WTC11 (cell line): ENCODE measurements at regions not wholly inside any gene's neighbourhood (a gene's known extent, or its start where the extent isn't known, plus 50 kb on each side); places are given as distances from the start of the nearest gene placed in this dataset.

Experiments used
- ATAC-seq: fragments of 200-7000 bp; cut with Tn5 transposase; 2 replicates; pipeline ENCODE4 v1.10.0; 2021; ENCODE audit warnings: mild to moderate bottlenecking, moderate library complexity
- CTCF ChIA-PET: fragments of 300-600 bp; sonication (Branson Sonifier 250); formaldehyde crosslinking; loops from one replicate; lab custom pipeline; 2021; ENCODE audit warnings: antibody characterized with exemption; lab: Charles Lee
- POLR2A ChIA-PET: fragments of 350-600 bp; sonication (Branson Sonifier 250); formaldehyde crosslinking; loops from one replicate; lab custom pipeline; 2021; ENCODE audit warnings: antibody characterized with exemption; lab: Charles Lee
- DNase-seq: peaks from one replicate; pipeline ENCODE4 v3.0.0; 2021; ENCODE audit warnings: low spot score
- H3K27ac Mint-ChIP-seq: 2 replicates; pipeline ENCODE4 v1.8.0; 2021; ENCODE audit warnings: mixed read lengths
- H3K27me3 Mint-ChIP-seq: 2 replicates; pipeline ENCODE4 v1.8.0; 2021; ENCODE audit warnings: low read depth, mild to moderate bottlenecking, moderate library complexity, mixed read lengths
- H3K36me3 Mint-ChIP-seq: 2 replicates; pipeline ENCODE4 v1.8.0; 2021; ENCODE audit warnings: mixed read lengths
- H3K4me1 Mint-ChIP-seq: 2 replicates; pipeline ENCODE4 v1.8.0; 2022; ENCODE audit warnings: mixed read lengths
- H3K4me3 Mint-ChIP-seq: 2 replicates; pipeline ENCODE4 v1.8.0; 2021; ENCODE audit warnings: mild to moderate bottlenecking, moderate library complexity, mixed read lengths
- H3K9me3 Mint-ChIP-seq: 2 replicates; pipeline ENCODE4 v1.8.0; 2021; ENCODE audit warnings: mixed read lengths
- CREB1 ChIP-seq: sonication (generic); formaldehyde crosslinking; IDR thresholded peaks from 2 replicates; pipeline ENCODE4 v1.8.0; 2023; ENCODE audit warnings: mild to moderate bottlenecking, missing genetic modification reagents
- FOXK1 ChIP-seq: sonication (generic); formaldehyde crosslinking; IDR thresholded peaks from 2 replicates; pipeline ENCODE4 v1.8.0; 2022; ENCODE audit warnings: mild to moderate bottlenecking, moderate library complexity, missing genetic modification reagents
- KAT7 ChIP-seq: sonication (generic); formaldehyde crosslinking; IDR thresholded peaks from 2 replicates; pipeline ENCODE4 v1.8.1; 2023; ENCODE audit warnings: missing genetic modification reagents, mild to moderate bottlenecking, borderline replicate concordance
- NFATC4 ChIP-seq: fragments of 250-450 bp; sonication (Bioruptor Pico); IDR thresholded peaks from 2 replicates; pipeline ENCODE4 v1.9.0; 2021; ENCODE audit warnings: mild to moderate bottlenecking
- NFYB ChIP-seq: sonication (generic); formaldehyde crosslinking; conservative IDR thresholded peaks from 2 replicates; pipeline ENCODE4 v1.8.0; 2022; ENCODE audit warnings: low read depth, missing genetic modification reagents
- PRRX2 ChIP-seq: fragments of 250-450 bp; sonication (Bioruptor Pico); IDR thresholded peaks from 2 replicates; pipeline ENCODE4 v1.8.0; 2021; ENCODE audit warnings: mild to moderate bottlenecking
- RELA ChIP-seq: sonication (generic); formaldehyde crosslinking; IDR thresholded peaks from 2 replicates; pipeline ENCODE4 v1.8.1; 2022; ENCODE audit warnings: missing genetic modification reagents, mild to moderate bottlenecking, borderline replicate concordance
- ZNF317 ChIP-seq: sonication (generic); formaldehyde crosslinking; IDR thresholded peaks from 2 replicates; pipeline ENCODE4 v1.8.1; 2023; ENCODE audit warnings: low read depth, mild to moderate bottlenecking, moderate library complexity, missing genetic modification reagents, borderline replicate concordance
- ZNF416 ChIP-seq: fragments of 250-450 bp; sonication (Bioruptor Pico); IDR thresholded peaks from 2 replicates; pipeline ENCODE4 v1.9.0; 2021; ENCODE audit warnings: mild to moderate bottlenecking, inconsistent platforms
- TF ChIP-seq, protein P1 (sequence below): sonication (generic); formaldehyde crosslinking; IDR thresholded peaks from 2 replicates; pipeline ENCODE4 v1.8.1; 2023; ENCODE audit warnings: mild to moderate bottlenecking, missing genetic modification reagents, borderline replicate concordance
- TF ChIP-seq, protein P2 (sequence below): sonication (generic); formaldehyde crosslinking; IDR thresholded peaks from 2 replicates; pipeline ENCODE4 v1.8.0; 2022; ENCODE audit warnings: missing genetic modification reagents
- TF ChIP-seq, protein P3 (sequence below): sonication (generic); formaldehyde crosslinking; IDR thresholded peaks from 2 replicates; pipeline ENCODE4 v1.8.1; 2022; ENCODE audit warnings: low read depth, mild to moderate bottlenecking, moderate library complexity, missing genetic modification reagents, borderline replicate concordance
- TF ChIP-seq, protein P4 (sequence below): sonication (generic); formaldehyde crosslinking; IDR thresholded peaks from 2 replicates; pipeline ENCODE4 v1.8.1; 2023; ENCODE audit warnings: mild to moderate bottlenecking, missing genetic modification reagents
- TF ChIP-seq, protein P5 (sequence below): sonication (generic); formaldehyde crosslinking; IDR thresholded peaks from 2 replicates; pipeline ENCODE4 v1.8.1; 2023; ENCODE audit warnings: mild to moderate bottlenecking, missing genetic modification reagents

DNA sequence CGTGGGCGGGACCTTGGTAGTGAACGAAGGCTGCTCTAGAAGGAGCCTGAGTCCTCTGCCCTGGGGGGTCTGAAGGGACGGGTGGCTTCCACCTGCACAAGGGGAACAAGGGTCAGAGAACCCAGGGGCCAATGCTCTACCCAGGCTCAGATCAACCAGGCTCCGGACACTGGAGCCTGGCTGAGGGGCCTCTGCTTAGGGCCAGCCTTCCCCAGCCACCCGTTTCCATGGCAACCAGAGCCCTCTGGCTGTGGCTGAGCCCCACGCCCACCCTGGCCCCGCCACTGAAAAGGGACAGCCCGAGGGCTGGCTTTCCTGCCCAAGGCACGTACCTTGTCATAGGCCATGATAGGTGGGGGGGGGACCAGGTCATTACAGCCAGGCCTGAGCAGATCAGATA is 724.6 kb downstream of the PTPRU start (continued):
- TF ChIP-seq, protein P1, sequence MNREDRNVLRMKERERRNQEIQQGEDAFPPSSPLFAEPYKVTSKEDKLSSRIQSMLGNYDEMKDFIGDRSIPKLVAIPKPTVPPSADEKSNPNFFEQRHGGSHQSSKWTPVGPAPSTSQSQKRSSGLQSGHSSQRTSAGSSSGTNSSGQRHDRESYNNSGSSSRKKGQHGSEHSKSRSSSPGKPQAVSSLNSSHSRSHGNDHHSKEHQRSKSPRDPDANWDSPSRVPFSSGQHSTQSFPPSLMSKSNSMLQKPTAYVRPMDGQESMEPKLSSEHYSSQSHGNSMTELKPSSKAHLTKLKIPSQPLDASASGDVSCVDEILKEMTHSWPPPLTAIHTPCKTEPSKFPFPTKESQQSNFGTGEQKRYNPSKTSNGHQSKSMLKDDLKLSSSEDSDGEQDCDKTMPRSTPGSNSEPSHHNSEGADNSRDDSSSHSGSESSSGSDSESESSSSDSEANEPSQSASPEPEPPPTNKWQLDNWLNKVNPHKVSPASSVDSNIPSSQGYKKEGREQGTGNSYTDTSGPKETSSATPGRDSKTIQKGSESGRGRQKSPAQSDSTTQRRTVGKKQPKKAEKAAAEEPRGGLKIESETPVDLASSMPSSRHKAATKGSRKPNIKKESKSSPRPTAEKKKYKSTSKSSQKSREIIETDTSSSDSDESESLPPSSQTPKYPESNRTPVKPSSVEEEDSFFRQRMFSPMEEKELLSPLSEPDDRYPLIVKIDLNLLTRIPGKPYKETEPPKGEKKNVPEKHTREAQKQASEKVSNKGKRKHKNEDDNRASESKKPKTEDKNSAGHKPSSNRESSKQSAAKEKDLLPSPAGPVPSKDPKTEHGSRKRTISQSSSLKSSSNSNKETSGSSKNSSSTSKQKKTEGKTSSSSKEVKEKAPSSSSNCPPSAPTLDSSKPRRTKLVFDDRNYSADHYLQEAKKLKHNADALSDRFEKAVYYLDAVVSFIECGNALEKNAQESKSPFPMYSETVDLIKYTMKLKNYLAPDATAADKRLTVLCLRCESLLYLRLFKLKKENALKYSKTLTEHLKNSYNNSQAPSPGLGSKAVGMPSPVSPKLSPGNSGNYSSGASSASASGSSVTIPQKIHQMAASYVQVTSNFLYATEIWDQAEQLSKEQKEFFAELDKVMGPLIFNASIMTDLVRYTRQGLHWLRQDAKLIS (CRISPR knock-in tag) = no peak
- TF ChIP-seq, all 79 proteins: peak for 0

DNA sequence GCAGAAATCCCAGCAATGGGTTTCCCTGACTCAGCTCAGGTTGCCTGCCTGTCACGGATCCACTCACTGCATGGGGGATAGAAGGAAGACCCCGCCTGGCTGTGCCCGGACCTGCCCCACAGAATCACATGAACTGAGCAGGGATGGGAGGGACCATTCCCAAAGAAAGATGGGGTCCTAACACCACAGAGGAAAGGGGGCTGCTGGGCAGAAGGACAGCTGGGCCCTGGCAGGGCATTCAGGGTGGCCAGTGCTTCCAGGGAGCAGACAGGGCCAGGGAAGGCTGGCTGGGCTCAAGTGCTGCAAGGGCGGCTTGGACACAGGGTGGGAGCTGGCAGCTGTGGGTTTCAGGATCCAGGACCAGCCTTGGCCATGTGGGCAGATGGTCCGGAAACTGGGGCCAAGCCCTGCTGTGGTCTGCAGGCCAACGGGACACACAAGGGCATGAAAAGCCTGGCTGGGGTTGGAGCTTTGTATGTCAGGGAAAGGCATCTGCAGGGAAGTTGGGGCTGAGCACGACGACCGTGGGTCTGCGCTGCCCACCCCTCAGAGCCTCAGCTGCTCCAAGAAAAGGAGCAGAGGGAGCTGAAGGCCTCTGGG is 723.9 kb downstream of the PTPRU start:
- Mint-ChIP-seq H3K27me3 (no peaks in the 10 kb centered on the region), H3K36me3 (no peaks in the 10 kb centered on the region), H3K4me3 (no peak overlapping the region), H3K27ac (no peak overlapping the region), H3K9me3 (peaks cover 4% of the 10 kb centered on the region; the same call in 1 of the 2 replicates), H3K4me1 (peaks cover 12% of the 10 kb centered on the region)
- ChIA-PET CTCF (no interaction called here), POLR2A (no interaction called here)
- DNase-seq (no peak), ATAC-seq (no peak)
- TF ChIP-seq, protein P2, sequence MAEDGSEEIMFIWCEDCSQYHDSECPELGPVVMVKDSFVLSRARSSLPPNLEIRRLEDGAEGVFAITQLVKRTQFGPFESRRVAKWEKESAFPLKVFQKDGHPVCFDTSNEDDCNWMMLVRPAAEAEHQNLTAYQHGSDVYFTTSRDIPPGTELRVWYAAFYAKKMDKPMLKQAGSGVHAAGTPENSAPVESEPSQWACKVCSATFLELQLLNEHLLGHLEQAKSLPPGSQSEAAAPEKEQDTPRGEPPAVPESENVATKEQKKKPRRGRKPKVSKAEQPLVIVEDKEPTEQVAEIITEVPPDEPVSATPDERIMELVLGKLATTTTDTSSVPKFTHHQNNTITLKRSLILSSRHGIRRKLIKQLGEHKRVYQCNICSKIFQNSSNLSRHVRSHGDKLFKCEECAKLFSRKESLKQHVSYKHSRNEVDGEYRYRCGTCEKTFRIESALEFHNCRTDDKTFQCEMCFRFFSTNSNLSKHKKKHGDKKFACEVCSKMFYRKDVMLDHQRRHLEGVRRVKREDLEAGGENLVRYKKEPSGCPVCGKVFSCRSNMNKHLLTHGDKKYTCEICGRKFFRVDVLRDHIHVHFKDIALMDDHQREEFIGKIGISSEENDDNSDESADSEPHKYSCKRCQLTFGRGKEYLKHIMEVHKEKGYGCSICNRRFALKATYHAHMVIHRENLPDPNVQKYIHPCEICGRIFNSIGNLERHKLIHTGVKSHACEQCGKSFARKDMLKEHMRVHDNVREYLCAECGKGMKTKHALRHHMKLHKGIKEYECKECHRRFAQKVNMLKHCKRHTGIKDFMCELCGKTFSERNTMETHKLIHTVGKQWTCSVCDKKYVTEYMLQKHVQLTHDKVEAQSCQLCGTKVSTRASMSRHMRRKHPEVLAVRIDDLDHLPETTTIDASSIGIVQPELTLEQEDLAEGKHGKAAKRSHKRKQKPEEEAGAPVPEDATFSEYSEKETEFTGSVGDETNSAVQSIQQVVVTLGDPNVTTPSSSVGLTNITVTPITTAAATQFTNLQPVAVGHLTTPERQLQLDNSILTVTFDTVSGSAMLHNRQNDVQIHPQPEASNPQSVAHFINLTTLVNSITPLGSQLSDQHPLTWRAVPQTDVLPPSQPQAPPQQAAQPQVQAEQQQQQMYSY = no peak
- TF ChIP-seq NFATC4 (CRISPR knock-in tag) (no peak), NFYB (CRISPR knock-in tag) (no peak), ZNF416 (CRISPR knock-in tag) (no peak), KAT7 (CRISPR knock-in tag) (no peak), RELA (CRISPR knock-in tag) (no peak), ZNF317 (CRISPR knock-in tag) (no peak), CREB1 (no peak), FOXK1 (CRISPR knock-in tag) (no peak), PRRX2 (CRISPR knock-in tag) (no peak)
- TF ChIP-seq, protein P3, sequence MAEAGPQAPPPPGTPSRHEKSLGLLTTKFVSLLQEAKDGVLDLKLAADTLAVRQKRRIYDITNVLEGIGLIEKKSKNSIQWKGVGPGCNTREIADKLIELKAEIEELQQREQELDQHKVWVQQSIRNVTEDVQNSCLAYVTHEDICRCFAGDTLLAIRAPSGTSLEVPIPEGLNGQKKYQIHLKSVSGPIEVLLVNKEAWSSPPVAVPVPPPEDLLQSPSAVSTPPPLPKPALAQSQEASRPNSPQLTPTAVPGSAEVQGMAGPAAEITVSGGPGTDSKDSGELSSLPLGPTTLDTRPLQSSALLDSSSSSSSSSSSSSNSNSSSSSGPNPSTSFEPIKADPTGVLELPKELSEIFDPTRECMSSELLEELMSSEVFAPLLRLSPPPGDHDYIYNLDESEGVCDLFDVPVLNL (CRISPR knock-in tag) = no peak
- TF ChIP-seq, protein P4, sequence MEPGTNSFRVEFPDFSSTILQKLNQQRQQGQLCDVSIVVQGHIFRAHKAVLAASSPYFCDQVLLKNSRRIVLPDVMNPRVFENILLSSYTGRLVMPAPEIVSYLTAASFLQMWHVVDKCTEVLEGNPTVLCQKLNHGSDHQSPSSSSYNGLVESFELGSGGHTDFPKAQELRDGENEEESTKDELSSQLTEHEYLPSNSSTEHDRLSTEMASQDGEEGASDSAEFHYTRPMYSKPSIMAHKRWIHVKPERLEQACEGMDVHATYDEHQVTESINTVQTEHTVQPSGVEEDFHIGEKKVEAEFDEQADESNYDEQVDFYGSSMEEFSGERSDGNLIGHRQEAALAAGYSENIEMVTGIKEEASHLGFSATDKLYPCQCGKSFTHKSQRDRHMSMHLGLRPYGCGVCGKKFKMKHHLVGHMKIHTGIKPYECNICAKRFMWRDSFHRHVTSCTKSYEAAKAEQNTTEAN = no peak
- TF ChIP-seq, protein P5, sequence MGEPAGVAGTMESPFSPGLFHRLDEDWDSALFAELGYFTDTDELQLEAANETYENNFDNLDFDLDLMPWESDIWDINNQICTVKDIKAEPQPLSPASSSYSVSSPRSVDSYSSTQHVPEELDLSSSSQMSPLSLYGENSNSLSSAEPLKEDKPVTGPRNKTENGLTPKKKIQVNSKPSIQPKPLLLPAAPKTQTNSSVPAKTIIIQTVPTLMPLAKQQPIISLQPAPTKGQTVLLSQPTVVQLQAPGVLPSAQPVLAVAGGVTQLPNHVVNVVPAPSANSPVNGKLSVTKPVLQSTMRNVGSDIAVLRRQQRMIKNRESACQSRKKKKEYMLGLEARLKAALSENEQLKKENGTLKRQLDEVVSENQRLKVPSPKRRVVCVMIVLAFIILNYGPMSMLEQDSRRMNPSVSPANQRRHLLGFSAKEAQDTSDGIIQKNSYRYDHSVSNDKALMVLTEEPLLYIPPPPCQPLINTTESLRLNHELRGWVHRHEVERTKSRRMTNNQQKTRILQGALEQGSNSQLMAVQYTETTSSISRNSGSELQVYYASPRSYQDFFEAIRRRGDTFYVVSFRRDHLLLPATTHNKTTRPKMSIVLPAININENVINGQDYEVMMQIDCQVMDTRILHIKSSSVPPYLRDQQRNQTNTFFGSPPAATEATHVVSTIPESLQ (CRISPR knock-in tag) = no peak
